ENCODE measurements at regions not wholly inside any gene's neighbourhood (a gene's known extent, or its start where the extent isn't known, plus 50 kb on each side); places are given as distances from the start of the nearest gene placed in this dataset.

GRCh38 chr21:15679630-15680029, 50.2 kb upstream of the USP25 start:
- no peak overlapping the region for H3K56ac ChIP-seq (ENCODE audit: insufficient read length, low read depth, low read length)
- H2BK120ac ChIP-seq (ENCODE audit: low read depth, low read length, poor library complexity, severe bottlenecking) = no peak overlapping the region
- Mint-ChIP-seq H3K4me3 (no peak overlapping the region), H3K27me3 (ENCODE audit: low read depth) (no peaks in the 10 kb centered on the region), H3K4me1 (no peaks in the 10 kb centered on the region), H3K27ac (no peak overlapping the region), H3K36me3 (ENCODE audit: insufficient read depth in 1 of 3, low read depth in 3 of 3) (no peaks in the 10 kb centered on the region; a peak in 1 of 7 replicates), H3K9me3 (peaks cover 0 to 2% of the 10 kb centered on the region in 2 experiments; a peak in 2 of 5 replicates)
- H3K4me2 ChIP-seq (ENCODE audit: insufficient read depth, insufficient read length, low read length) = no peak overlapping the region
- H3K79me2 ChIP-seq (ENCODE audit: insufficient read depth, low read length) = no peaks in the 10 kb centered on the region
- H3T11ph ChIP-seq (ENCODE audit: low read length) = no peak overlapping the region
- H3K4me1 ChIP-seq (ENCODE audit: insufficient read depth, low read length) = no peaks in the 10 kb centered on the region
- H3K9me3 ChIP-seq (ENCODE audit: control insufficient read depth, low read depth, low read length) = no peaks in the 10 kb centered on the region
- no peak overlapping the region for H3K14ac ChIP-seq (ENCODE audit: insufficient read depth, low read length)
- no peak overlapping the region for H3K23ac ChIP-seq (ENCODE audit: insufficient read length, low read depth, low read length)
- TF ChIP-seq CTCF (conservative IDR thresholded peaks at IDR 0.05) = peak; percentile 38; the same call in 2 of the 3 replicates
- no CpG with 5 or more reads among the region's 8 CpGs for WGBS (ENCODE audit: extremely low coverage, insufficient read length, low lambda C conversion rate)
- no peak overlapping the region for H2BK20ac ChIP-seq (ENCODE audit: low read depth, low read length, poor library complexity, severe bottlenecking)
- no peak overlapping the region for H2BK12ac ChIP-seq (ENCODE audit: insufficient read length, low read depth, low read length)
- H2BK15ac ChIP-seq (ENCODE audit: low read depth, low read length) = no peak overlapping the region
- no peak overlapping the region for H2AFZ ChIP-seq (ENCODE audit: low read length)
- no peak overlapping the region for H4K5ac ChIP-seq (ENCODE audit: insufficient read length, low read depth, low read length)
- H3K79me1 ChIP-seq (ENCODE audit: insufficient read depth, low read depth, low read length, poor library complexity, severe bottlenecking) = no peaks in the 10 kb centered on the region
- no peak overlapping the region for H3K4ac ChIP-seq (ENCODE audit: low read depth, low read length)
- no peak overlapping the region for H2AK5ac ChIP-seq (ENCODE audit: insufficient read length, low read length)
- no peaks in the 10 kb centered on the region for H4K20me1 ChIP-seq (ENCODE audit: control insufficient read depth, insufficient read depth, insufficient read length)
- H3K27ac ChIP-seq (ENCODE audit: insufficient read length, low read depth, low read length) = no peak overlapping the region
- no peak for DNase-seq
- H3K18ac ChIP-seq (ENCODE audit: insufficient read length, low read depth, low read length) = no peak overlapping the region
- no peak overlapping the region for H4K91ac ChIP-seq (ENCODE audit: insufficient read length, low read depth, low read length)
- H2BK5ac ChIP-seq (ENCODE audit: insufficient read length, low read length) = no peak overlapping the region
- no peak overlapping the region for H4K8ac ChIP-seq (replicated peaks; ENCODE audit: insufficient read length, low read depth, low read length)
- H3K9ac ChIP-seq (ENCODE audit: extremely low read depth, insufficient read length, low read length) = no peak overlapping the region
- no peaks in the 10 kb centered on the region for H3K27me3 ChIP-seq (ENCODE audit: insufficient read depth, low read length)
- H3K23me2 ChIP-seq (ENCODE audit: insufficient read length, low read depth, low read length, poor library complexity, severe bottlenecking) = no peaks in the 10 kb centered on the region
